GM23248 (cell line): ENCODE measurements at regions not wholly inside any gene's neighbourhood (a gene's known extent, or its start where the extent isn't known, plus 50 kb on each side); places are given as distances from the start of the nearest gene placed in this dataset.

Source experiments
- EZH2 ChIP-seq: fragments of 200-600 bp; sonication (generic); IDR thresholded peaks from 2 replicates; pipeline ENCODE4 v1.6.1; 2018; ENCODE audit warnings: antibody characterized with exemption, mild to moderate bottlenecking; ENCODE audit not compliant: insufficient read depth, poor library complexity, severe bottlenecking
- EZH2phosphoT487 ChIP-seq: fragments of 200-600 bp; sonication (generic); IDR thresholded peaks from 2 replicates; pipeline ENCODE4 v1.6.1; 2018; ENCODE audit warnings: antibody characterized with exemption, moderate library complexity, mild to moderate bottlenecking, low read depth; ENCODE audit not compliant: insufficient read depth

- TF ChIP-seq EZH2 (no peak), EZH2phosphoT487 (no peak)
Measured at GRCh38 chr6:106750142-106750918, 121.0 kb downstream of the QRSL1 start.
